Panc1 (cell line): ENCODE measurements at regions not wholly inside any gene's neighbourhood (a gene's known extent, or its start where the extent isn't known, plus 50 kb on each side); places are given as distances from the start of the nearest gene placed in this dataset.

Experiments
- ATAC-seq: fragments of 200-7000 bp; cut with Tn5 transposase; 2 replicates; pipeline ENCODE4 v1.9.1; 2020; ENCODE audit warnings: mild to moderate bottlenecking, moderate library complexity
- BruUV-seq: library from RNA; stranded (reverse); fragments of 400-500 nt; replicated peaks from 2 replicates; lab custom pipeline; 2021; lab: Mats Ljungman, UMichigan
- CTCF ChIA-PET: fragments of 300-600 bp; sonication (Branson Sonifier 250); formaldehyde crosslinking; loops from one replicate; lab custom pipeline; 2022; ENCODE audit warnings: antibody characterized with exemption; lab: Charles Lee
- POLR2A ChIA-PET: fragments of 300-600 bp; sonication (Branson Sonifier 250); formaldehyde crosslinking; loops from one replicate; lab custom pipeline; 2022; ENCODE audit warnings: antibody characterized with exemption; lab: Charles Lee
- DNase-seq: peaks from one replicate; pipeline ENCODE4 v3.0.0-alpha.2; 2010; ENCODE audit warnings: low read depth, low spot score
- H3K27ac ChIP-seq: 2 replicates; pipeline ENCODE4 v1.5.1; 2011; ENCODE audit warnings: mild to moderate bottlenecking, low read length, inconsistent platforms
- H3K27me3 ChIP-seq: fragments of 200-500 bp; sonication (Bioruptor generic); 2 replicates; pipeline ENCODE4 v1.6.0; 2014; ENCODE audit warnings: low read length, inconsistent platforms; ENCODE audit not compliant: control insufficient read depth, insufficient read depth
- H3K36me3 ChIP-seq: fragments of 200-500 bp; sonication (Bioruptor generic); 2 replicates; pipeline ENCODE4 v1.5.1; 2014; ENCODE audit warnings: inconsistent platforms, mild to moderate bottlenecking, low read length, moderate library complexity; ENCODE audit not compliant: control insufficient read depth, insufficient read depth
- H3K4me1 ChIP-seq: 2 replicates; pipeline ENCODE4 v1.5.1; 2011; ENCODE audit warnings: inconsistent platforms, mild to moderate bottlenecking, low read length, moderate library complexity; ENCODE audit not compliant: control insufficient read depth, insufficient read depth
- H3K4me3 ChIP-seq, 2 experiments: 2 replicates each; pipeline ENCODE4 v1.5.1; 2011 to 2012; ENCODE audit warnings: low read depth in 2 of 2, low read length in 2 of 2, mild to moderate bottlenecking in 2 of 2, inconsistent platforms in 1 of 2, moderate library complexity in 1 of 2
- H3K9me3 ChIP-seq: fragments of 200-500 bp; sonication (Bioruptor generic); 2 replicates; pipeline ENCODE4 v1.5.1; 2014; ENCODE audit warnings: low read depth, mild to moderate bottlenecking, inconsistent platforms, low read length, moderate library complexity; ENCODE audit not compliant: control insufficient read depth, insufficient read depth
- CTCF ChIP-seq: fragments of 450-650 bp; IDR thresholded peaks from 2 replicates; pipeline ENCODE4 v1.5.1; 2017; ENCODE audit warnings: mild to moderate bottlenecking
- POLR2AphosphoS5 ChIP-seq: IDR thresholded peaks from 2 replicates; pipeline ENCODE4 v1.6.1; 2012; ENCODE audit warnings: mild to moderate bottlenecking, low read depth, low read length, moderate library complexity
- REST ChIP-seq, 2 experiments: IDR thresholded peaks; 2 replicates each; pipeline ENCODE4 v1.6.1; 2011 to 2012; ENCODE audit warnings: low read depth in 2 of 2, control low read depth in 1 of 2, low read length in 1 of 2, mild to moderate bottlenecking in 1 of 2, moderate library complexity in 1 of 2; ENCODE audit not compliant: insufficient read depth in 1 of 2
- SIN3A ChIP-seq: IDR thresholded peaks from 2 replicates; pipeline ENCODE4 v1.6.1; 2012; ENCODE audit warnings: low read depth, mild to moderate bottlenecking, low read length, moderate library complexity, borderline replicate concordance; ENCODE audit not compliant: insufficient read depth
- TCF7L2 ChIP-seq: IDR thresholded peaks from 2 replicates; pipeline ENCODE4 v1.6.1; 2011; ENCODE audit warnings: mild to moderate bottlenecking, low read depth, low read length, inconsistent platforms
- in situ Hi-C: cut with HindIII; loops from 2 replicates; pipeline ENCODE4 v1.10.0; 2016; ENCODE audit warnings: low sequenced_read_pairs, low pct_unique_long_range_greater_than_20kb
- intact Hi-C: fragments of 100-400 bp; cut with micrococcal nuclease; formaldehyde crosslinking; loops from one replicate; pipeline ENCODE4 v1.10.0; 2022; ENCODE audit not compliant: unreplicated experiment

- ATAC-seq: no peak
- no peaks in the 10 kb centered on the region for H3K36me3 ChIP-seq
- no peak overlapping the region for H3K27ac ChIP-seq
- BruUV-seq: no TSS peak
- H3K27me3 ChIP-seq: no peaks in the 10 kb centered on the region
- ChIA-PET CTCF (no interaction called here), POLR2A (no interaction called here)
- in situ Hi-C loops: no loop called here
- no peak overlapping the region for H3K4me3 ChIP-seq
- DNase-seq: no peak
- intact Hi-C loops: no loop called here
- no peaks in the 10 kb centered on the region for H3K9me3 ChIP-seq
- TF ChIP-seq CTCF (no peak), SIN3A (no peak), TCF7L2 (no peak), REST (IDR thresholded peaks at IDR 0.05; ENCODE audit: insufficient read depth in 1 of 2, low read depth in 2 of 2, low read length in 1 of 2) (no peak)
- H3K4me1 ChIP-seq: no peaks in the 10 kb centered on the region
These were observed 153.6 kb upstream of the SAMSN1 start for GRCh38 chr21:14699433-14700407.

GRCh38 chr21:14697769-14698168 lies 151.7 kb upstream of the SAMSN1 start:
- no peaks in the 10 kb centered on the region for H3K36me3 ChIP-seq
- no peak overlapping the region for H3K4me3 ChIP-seq
- TF ChIP-seq SIN3A (no peak), TCF7L2 (no peak), REST (IDR thresholded peaks at IDR 0.05; ENCODE audit: insufficient read depth in 1 of 2, low read depth in 2 of 2, low read length in 1 of 2) (no peak), CTCF (no peak), POLR2AphosphoS5 (no peak)
- DNase-seq: no peak
- no peak overlapping the region for H3K27ac ChIP-seq
- CTCF ChIA-PET: no interaction called here
- no TSS peak for BruUV-seq
- H3K9me3 ChIP-seq: no peaks in the 10 kb centered on the region
- no peaks in the 10 kb centered on the region for H3K27me3 ChIP-seq
- intact Hi-C loops (no loop called here), in situ Hi-C loops (no loop called here)
- H3K4me1 ChIP-seq: no peaks in the 10 kb centered on the region
- POLR2A ChIA-PET: no interaction called here
- no peak for ATAC-seq
